HG02981 (cell line): ENCODE measurements at regions not wholly inside any gene's neighbourhood (a gene's known extent, or its start where the extent isn't known, plus 50 kb on each side); places are given as distances from the start of the nearest gene placed in this dataset.
"Not testable (repeated sequence)": the region's sequence is repeated elsewhere in the genome, so short reads cannot be mapped to it uniquely, and the experiment has no call there.

ENCODE experiments used
- ATAC-seq: cut with Tn5 transposase; IDR thresholded peaks from one replicate; pipeline ENCODE4 v1.9.1; 2021; ENCODE audit warnings: mild to moderate bottlenecking, moderate library complexity; ENCODE audit not compliant: unreplicated experiment

- no peak for ATAC-seq
Observed at GRCh38 chr2:71962350-71962749, 185.3 kb downstream of the CYP26B1 start.

GRCh38 chr2:71961289-71962027 lies 186.2 kb downstream of the CYP26B1 start:
- ATAC-seq = no peak

GRCh38 chr2:71959494-71959893 lies 188.2 kb downstream of the CYP26B1 start:
- ATAC-seq = no peak

GRCh38 chr2:71958426-71958825 lies 189.2 kb downstream of the CYP26B1 start:
- ATAC-seq = not testable (repeated sequence)

- no peak for ATAC-seq
Observed at GRCh38 chr2:71952572-71953188, 195.0 kb downstream of the CYP26B1 start.

- ATAC-seq = no peak
Observed at GRCh38 chr2:71951718-71952404, 195.8 kb downstream of the CYP26B1 start.

GRCh38 chr2:71951083-71951468 lies 196.6 kb downstream of the CYP26B1 start:
- ATAC-seq = no peak

GRCh38 chr2:71950256-71951082 lies 197.2 kb downstream of the CYP26B1 start:
- no peak for ATAC-seq

GRCh38 chr2:71949537-71949798 lies 198.2 kb downstream of the CYP26B1 start:
- no peak for ATAC-seq

- ATAC-seq = no peak
Observed at GRCh38 chr2:71948781-71949536, 198.7 kb downstream of the CYP26B1 start.

- ATAC-seq = no peak
Observed at GRCh38 chr2:71947809-71948208, 199.9 kb downstream of the CYP26B1 start.

GRCh38 chr2:71945603-71945959 lies 202.1 kb downstream of the CYP26B1 start:
- ATAC-seq = no peak

GRCh38 chr2:71944806-71945602 lies 202.7 kb downstream of the CYP26B1 start:
- ATAC-seq = no peak

- no peak for ATAC-seq
Observed at GRCh38 chr2:71944183-71944550, 203.5 kb downstream of the CYP26B1 start.

GRCh38 chr2:71943238-71944182 lies 204.2 kb downstream of the CYP26B1 start:
- no peak for ATAC-seq

GRCh38 chr2:71941726-71942525 lies 205.7 kb downstream of the CYP26B1 start:
- ATAC-seq = no peak

GRCh38 chr2:71940695-71941094 lies 207.0 kb downstream of the CYP26B1 start:
- no peak for ATAC-seq
